Endodermal cell (in vitro differentiated cells): ENCODE measurements at regions not wholly inside any gene's neighbourhood (a gene's known extent, or its start where the extent isn't known, plus 50 kb on each side); places are given as distances from the start of the nearest gene placed in this dataset.

Source experiments
- DNase-seq: peaks from one replicate; pipeline ENCODE4 v3.0.0-alpha.2; 2017
- H3K27ac ChIP-seq: 2 replicates; pipeline ENCODE4 v1.5.1; 2013; ENCODE audit warnings: mild to moderate bottlenecking, low read depth, low read length, moderate library complexity
- H3K27me3 ChIP-seq: 2 replicates; pipeline ENCODE4 v1.6.1; 2013; ENCODE audit warnings: mild to moderate bottlenecking, low read length, moderate library complexity; ENCODE audit not compliant: insufficient read depth, control insufficient read depth, poor library complexity, severe bottlenecking
- H3K36me3 ChIP-seq: 2 replicates; pipeline ENCODE4 v1.7.0; 2013; ENCODE audit warnings: mild to moderate bottlenecking, low read length, moderate library complexity; ENCODE audit not compliant: control insufficient read depth, insufficient read depth
- H3K4me1 ChIP-seq: one replicate; pipeline ENCODE4 v1.7.0; 2013; ENCODE audit warnings: low read length; ENCODE audit not compliant: control insufficient read depth, insufficient read depth
- H3K4me3 ChIP-seq: 2 replicates; pipeline ENCODE4 v1.5.1; 2013; ENCODE audit warnings: mild to moderate bottlenecking, low read length, moderate library complexity
- H3K9ac ChIP-seq: 2 replicates; pipeline ENCODE4 v1.6.1; 2013; ENCODE audit warnings: mild to moderate bottlenecking, low read length, moderate library complexity; ENCODE audit not compliant: poor library complexity, severe bottlenecking; ENCODE audit errors: extremely low read depth
- H3K9me3 ChIP-seq: 2 replicates; pipeline ENCODE4 v1.6.1; 2013; ENCODE audit warnings: mild to moderate bottlenecking, low read length, moderate library complexity; ENCODE audit not compliant: control insufficient read depth
- H3K27ac Mint-ChIP-seq: 2 replicates; pipeline ENCODE4 v1.8.0; 2020; ENCODE audit warnings: mixed read lengths
- H3K27me3 Mint-ChIP-seq: 2 replicates; pipeline ENCODE4 v1.8.0; 2021; ENCODE audit warnings: mild to moderate bottlenecking, mixed read lengths; ENCODE audit not compliant: insufficient read depth
- H3K36me3 Mint-ChIP-seq: 2 replicates; pipeline ENCODE4 v1.8.0; 2020; ENCODE audit warnings: low read depth, mixed read lengths
- H3K4me1 Mint-ChIP-seq: 2 replicates; pipeline ENCODE4 v1.8.0; 2020; ENCODE audit warnings: mixed read lengths
- H3K4me3 Mint-ChIP-seq: 2 replicates; pipeline ENCODE4 v1.8.0; 2020; ENCODE audit warnings: mild to moderate bottlenecking, moderate library complexity, mixed read lengths
- H3K9me3 Mint-ChIP-seq: 2 replicates; pipeline ENCODE4 v1.8.0; 2020; ENCODE audit warnings: mild to moderate bottlenecking, mixed read lengths
- WGBS, 2 experiments: methylation state at CpG; one replicate each; pipeline versions ENCODE4 v1.1.5 to v1.1.7; 2013; ENCODE audit warnings: missing lambda C conversion rate in 2 of 2, mixed read lengths in 1 of 2; ENCODE audit not compliant: insufficient coverage in 1 of 2, insufficient read length in 1 of 2; 5-methylcytosine and 5-hydroxymethylcytosine counted together
- TF ChIP-seq, protein P1 (sequence below): fragments of 200-600 bp; sonication (generic); conservative IDR thresholded peaks from 2 replicates; pipeline ENCODE4 v1.5.0; 2021; ENCODE audit warnings: antibody characterized with exemption, mild to moderate bottlenecking

DNA sequence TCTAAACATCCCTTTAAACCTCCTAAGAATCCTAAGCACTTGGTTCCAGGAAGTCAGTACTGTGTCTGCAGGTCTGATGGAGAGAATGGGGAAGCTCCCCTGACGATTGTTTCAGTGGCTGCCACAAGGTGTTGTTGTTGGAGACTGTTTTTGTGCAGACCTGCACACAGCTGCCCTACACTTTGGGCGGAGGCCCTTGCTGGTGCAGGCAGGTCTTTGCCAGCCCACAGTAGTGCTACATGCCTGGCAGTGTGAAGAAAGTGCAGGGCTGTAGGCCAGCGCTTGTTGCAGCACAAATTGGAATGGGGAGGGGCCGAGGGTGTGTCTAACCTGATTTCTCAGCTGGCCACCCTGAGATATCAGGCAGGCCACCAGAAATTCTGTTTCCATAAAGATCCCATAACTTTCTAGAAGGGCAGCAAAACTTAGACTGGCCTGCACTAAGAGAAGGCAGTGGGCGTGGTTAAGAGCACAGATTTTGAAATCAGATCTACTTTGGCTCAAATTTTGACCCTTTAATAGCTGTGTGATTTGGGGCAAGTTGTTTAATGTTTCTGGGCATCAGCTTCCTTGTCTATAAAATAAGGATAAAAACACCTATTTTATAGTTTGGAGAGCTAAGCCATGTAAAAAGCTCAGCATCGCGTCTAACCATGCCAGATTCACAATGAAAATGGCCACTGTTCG lies 83.7 kb upstream of the SLC1A4 start:
- no peak overlapping the region for H3K9ac ChIP-seq
- Mint-ChIP-seq H3K27me3 (no peaks in the 10 kb centered on the region), H3K27ac (no peak overlapping the region), H3K9me3 (no peaks in the 10 kb centered on the region), H3K4me1 (peaks cover 13% of the 10 kb centered on the region), H3K4me3 (no peak overlapping the region), H3K36me3 (no peaks in the 10 kb centered on the region)
- TF ChIP-seq, protein P1, sequence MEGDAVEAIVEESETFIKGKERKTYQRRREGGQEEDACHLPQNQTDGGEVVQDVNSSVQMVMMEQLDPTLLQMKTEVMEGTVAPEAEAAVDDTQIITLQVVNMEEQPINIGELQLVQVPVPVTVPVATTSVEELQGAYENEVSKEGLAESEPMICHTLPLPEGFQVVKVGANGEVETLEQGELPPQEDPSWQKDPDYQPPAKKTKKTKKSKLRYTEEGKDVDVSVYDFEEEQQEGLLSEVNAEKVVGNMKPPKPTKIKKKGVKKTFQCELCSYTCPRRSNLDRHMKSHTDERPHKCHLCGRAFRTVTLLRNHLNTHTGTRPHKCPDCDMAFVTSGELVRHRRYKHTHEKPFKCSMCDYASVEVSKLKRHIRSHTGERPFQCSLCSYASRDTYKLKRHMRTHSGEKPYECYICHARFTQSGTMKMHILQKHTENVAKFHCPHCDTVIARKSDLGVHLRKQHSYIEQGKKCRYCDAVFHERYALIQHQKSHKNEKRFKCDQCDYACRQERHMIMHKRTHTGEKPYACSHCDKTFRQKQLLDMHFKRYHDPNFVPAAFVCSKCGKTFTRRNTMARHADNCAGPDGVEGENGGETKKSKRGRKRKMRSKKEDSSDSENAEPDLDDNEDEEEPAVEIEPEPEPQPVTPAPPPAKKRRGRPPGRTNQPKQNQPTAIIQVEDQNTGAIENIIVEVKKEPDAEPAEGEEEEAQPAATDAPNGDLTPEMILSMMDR = no peak
- no peak overlapping the region for H3K27ac ChIP-seq
- H3K36me3 ChIP-seq = no peaks in the 10 kb centered on the region
- WGBS, 2 experiments = 88 to 90% methylated on average over 8 of the region's 8 CpGs
- no peak overlapping the region for H3K4me3 ChIP-seq
- H3K27me3 ChIP-seq = no peaks in the 10 kb centered on the region
- no peaks in the 10 kb centered on the region for H3K4me1 ChIP-seq
- no peaks in the 10 kb centered on the region for H3K9me3 ChIP-seq
- DNase-seq = no peak

- no peak overlapping the region for H3K9ac ChIP-seq
- peaks cover 13% of the 10 kb centered on the region for H3K4me1 Mint-ChIP-seq
- H3K27ac ChIP-seq = no peak overlapping the region
- DNase-seq = no peak
- TF ChIP-seq, protein P1 = no peak
- no peaks in the 10 kb centered on the region for H3K4me1 ChIP-seq
- H3K27me3 Mint-ChIP-seq = no peaks in the 10 kb centered on the region
- H3K9me3 ChIP-seq = no peaks in the 10 kb centered on the region
- no peaks in the 10 kb centered on the region for H3K36me3 ChIP-seq
- no peak overlapping the region for H3K27ac Mint-ChIP-seq
- 91 to 94% methylated on average over 3 to 6 of the region's 6 CpGs for WGBS, 2 experiments
- H3K27me3 ChIP-seq = no peaks in the 10 kb centered on the region
- H3K4me3 Mint-ChIP-seq = no peak overlapping the region
- H3K36me3 Mint-ChIP-seq = no peaks in the 10 kb centered on the region
- H3K9me3 Mint-ChIP-seq = no peaks in the 10 kb centered on the region
- H3K4me3 ChIP-seq = no peak overlapping the region
Measured at GRCh38 chr2:64906853-64907536, 82.2 kb upstream of the SLC1A4 start.

DNA sequence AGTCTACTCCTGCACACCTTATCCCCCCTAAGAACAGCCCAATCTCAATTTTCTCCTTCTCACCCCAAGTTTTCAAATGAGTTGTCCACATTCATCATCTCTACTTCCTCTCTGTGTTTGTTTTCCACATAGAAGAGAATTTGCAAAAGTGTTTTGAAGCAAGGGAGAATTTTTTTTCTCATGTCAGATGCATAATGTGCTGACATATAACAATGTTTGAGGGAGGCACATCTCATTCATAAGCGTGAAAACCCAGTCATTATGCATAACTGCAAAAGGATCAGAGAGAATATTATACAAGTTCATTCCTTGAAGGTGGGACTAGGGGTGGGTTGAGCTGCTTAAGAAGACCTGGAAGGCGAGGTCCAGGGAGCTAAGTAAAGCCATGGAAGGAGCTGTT lies 80.8 kb upstream of the SLC1A4 start:
- 91 to 100% methylated on average over 2 of the region's 2 CpGs for WGBS, 2 experiments

More for the DNA sequence above, 80.8 kb upstream of the SLC1A4 start:
- H3K36me3 Mint-ChIP-seq = no peaks in the 10 kb centered on the region
- TF ChIP-seq, protein P1 = no peak
- no peaks in the 10 kb centered on the region for H3K9me3 ChIP-seq
- no peaks in the 10 kb centered on the region for H3K9me3 Mint-ChIP-seq
- H3K27me3 ChIP-seq = no peaks in the 10 kb centered on the region
- H3K27ac ChIP-seq = no peak overlapping the region
- H3K4me3 ChIP-seq = no peak overlapping the region
- no peaks in the 10 kb centered on the region for H3K36me3 ChIP-seq
- H3K4me1 ChIP-seq = no peaks in the 10 kb centered on the region
- H3K4me1 Mint-ChIP-seq = peaks cover 13% of the 10 kb centered on the region
- no peaks in the 10 kb centered on the region for H3K27me3 Mint-ChIP-seq
- H3K4me3 Mint-ChIP-seq = no peak overlapping the region
- no peak overlapping the region for H3K9ac ChIP-seq
- no peak overlapping the region for H3K27ac Mint-ChIP-seq
- DNase-seq = no peak
